ENCODE measurements at regions not wholly inside any gene's neighbourhood (a gene's known extent, or its start where the extent isn't known, plus 50 kb on each side); places are given as distances from the start of the nearest gene placed in this dataset.

DNA sequence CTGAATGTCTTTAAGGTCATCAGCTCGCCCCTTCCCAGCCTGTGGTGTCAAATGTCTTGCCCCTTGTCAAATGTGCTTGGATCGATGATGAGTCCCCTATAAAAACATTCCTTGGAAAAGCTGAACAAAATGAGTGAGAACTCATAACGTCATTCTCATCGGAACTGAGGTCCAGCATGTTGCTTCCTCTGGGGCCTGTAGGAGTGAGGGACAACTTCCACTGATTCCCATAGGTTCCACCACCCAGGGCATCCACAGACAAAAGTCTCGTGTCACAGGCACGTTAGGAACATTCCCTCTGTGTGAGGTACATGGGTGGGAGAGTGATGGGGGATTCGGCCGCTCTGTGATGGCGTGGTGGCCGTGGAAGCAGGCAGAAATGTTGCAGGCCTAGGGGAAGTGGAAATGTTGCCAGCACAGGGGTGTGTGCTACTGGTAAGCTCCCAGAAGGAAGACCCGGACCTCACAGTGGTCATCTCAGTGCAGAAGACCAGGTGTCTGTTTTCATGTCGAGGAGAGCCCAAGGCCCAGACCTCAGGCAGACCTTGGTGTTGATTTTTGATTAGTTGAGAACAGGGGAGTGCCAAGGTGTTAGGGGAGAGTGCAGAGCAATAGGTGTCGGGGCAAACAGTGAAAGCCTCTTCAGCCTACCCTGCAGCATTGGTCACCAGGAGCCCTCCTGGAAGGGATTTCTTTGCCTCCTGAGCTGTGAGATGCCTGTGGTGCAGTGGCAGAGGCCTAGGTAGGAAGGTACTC lies 96.8 kb downstream of the SNRPN start:
- Mint-ChIP-seq H3K4me3 (no peak overlapping the region), H3K27me3 (ENCODE audit: low read depth) (no peaks in the 10 kb centered on the region), H3K9me3 (peaks cover 89% of the 10 kb centered on the region), H3K36me3 (ENCODE audit: low read depth) (peaks cover 93% of the 10 kb centered on the region), H3K4me1 (ENCODE audit: low read depth) (no peaks in the 10 kb centered on the region), H3K27ac (no peak overlapping the region)
- intact Hi-C loops (cut with micrococcal nuclease), result no loop called here
- DNase-seq, result no peak
- CTCF ChIA-PET, result no interaction called here

DNA sequence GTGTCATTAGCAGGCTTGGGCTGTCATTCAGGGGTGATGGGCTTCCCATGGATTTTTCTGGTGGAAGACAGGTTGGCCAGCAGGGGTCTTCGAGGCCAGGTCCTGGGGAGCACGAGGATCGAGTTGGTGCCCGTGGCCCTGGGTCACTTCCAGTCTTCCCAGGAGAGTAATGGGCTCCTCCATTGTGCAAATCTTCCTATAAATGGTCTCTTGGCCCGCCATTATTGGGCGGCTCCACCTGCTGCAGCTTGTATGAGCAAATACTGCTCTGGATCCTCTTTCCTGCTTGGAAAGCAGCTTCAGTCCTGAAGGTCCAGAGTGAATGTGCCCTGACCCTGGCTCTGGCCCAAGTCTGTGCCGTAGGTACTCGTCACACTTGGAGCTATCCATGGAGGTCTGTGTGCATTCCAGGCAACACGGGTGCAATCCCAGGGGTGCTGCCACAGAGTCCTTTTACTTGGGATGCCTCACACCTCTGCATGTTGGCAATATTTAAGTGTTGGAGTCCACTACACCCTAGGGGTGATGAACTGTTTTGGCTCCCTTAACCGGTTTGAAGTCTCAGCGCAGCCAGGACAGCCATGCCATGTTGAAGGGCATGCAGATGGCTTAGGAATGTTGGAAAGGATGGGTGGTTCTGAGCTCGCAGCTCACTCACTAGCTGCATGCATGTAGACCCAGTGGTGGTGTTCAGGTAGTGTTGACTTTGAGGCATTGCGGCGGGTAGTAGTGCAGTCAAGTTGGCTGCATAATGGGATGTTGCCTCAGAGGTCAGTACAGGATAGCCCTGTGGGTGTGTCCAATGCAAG lies 97.6 kb downstream of the SNRPN start:
- Mint-ChIP-seq H3K27me3 (ENCODE audit: low read depth) (no peaks in the 10 kb centered on the region), H3K9me3 (peaks cover 89% of the 10 kb centered on the region), H3K4me1 (ENCODE audit: low read depth) (no peaks in the 10 kb centered on the region), H3K36me3 (ENCODE audit: low read depth) (peaks cover 93% of the 10 kb centered on the region), H3K27ac (no peak overlapping the region), H3K4me3 (no peak overlapping the region)
- intact Hi-C loops (cut with micrococcal nuclease), result no loop called here
- CTCF ChIA-PET, result no interaction called here
- DNase-seq, result no peak

DNA sequence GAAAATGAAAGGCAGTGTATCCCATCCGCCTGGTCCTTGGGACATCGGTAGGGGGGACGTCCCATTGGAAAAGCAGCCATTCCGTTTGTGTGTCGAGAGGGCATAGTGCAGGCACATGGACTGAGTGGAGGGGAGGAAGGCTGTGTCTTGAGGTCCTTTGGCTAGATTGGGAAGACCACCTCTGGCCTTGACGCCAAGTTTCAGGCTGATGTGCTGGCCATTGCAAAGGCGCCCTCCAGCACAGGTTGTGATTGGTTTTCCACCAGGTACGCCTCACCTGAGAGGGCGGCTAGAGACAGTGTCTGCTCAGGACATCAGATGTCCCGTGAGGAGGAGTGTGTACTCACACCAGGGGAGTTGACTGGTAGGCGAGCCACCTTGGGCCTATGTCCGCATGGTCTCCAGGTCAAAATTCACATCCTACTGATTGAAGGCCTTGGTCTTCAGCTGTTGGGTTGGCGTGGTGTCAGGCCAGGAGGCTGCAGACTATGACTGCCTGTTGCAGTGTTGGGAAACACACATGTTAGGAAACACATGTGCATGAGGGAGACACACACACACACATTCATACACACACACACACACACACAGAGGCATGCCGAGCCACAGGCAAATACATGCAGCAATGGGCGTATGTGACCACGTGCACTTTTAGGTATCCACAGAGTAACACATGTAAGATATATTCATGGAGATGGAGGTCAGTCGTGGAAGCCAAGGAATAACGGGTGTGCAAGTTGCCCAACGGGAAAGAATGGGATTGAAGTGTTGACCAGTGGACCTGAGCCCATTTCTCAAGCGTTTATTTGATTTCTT lies 98.4 kb downstream of the SNRPN start:
- Mint-ChIP-seq H3K4me1 (ENCODE audit: low read depth) (no peaks in the 10 kb centered on the region), H3K27me3 (ENCODE audit: low read depth) (no peaks in the 10 kb centered on the region), H3K9me3 (peaks cover 89% of the 10 kb centered on the region), H3K27ac (no peak overlapping the region), H3K36me3 (ENCODE audit: low read depth) (peaks cover 94% of the 10 kb centered on the region), H3K4me3 (no peak overlapping the region)
- intact Hi-C loops (cut with micrococcal nuclease), result no loop called here
- CTCF ChIA-PET, result no interaction called here
- DNase-seq, result no peak

DNA sequence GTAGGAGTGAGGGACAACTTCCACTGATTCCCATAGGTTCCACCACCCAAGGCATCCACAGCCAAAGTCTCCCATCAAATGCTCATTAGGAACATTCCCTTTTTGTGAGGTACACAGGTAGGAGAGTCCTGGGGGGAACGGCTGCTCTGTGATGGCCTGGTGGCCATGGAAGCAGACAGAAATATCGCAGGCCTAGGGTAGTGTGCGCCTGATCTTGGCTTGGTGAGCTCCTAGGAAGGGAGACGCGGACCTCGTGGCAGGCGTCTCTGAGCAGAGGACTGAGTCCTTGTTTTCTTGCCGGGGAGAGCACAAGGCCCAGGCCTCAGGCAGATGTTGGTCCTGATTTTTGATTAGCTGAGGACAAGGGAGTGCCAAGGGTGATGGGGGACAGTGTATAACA lies 99.5 kb downstream of the SNRPN start:
- Mint-ChIP-seq H3K27me3 (ENCODE audit: low read depth) (no peaks in the 10 kb centered on the region), H3K9me3 (peaks cover 93% of the 10 kb centered on the region), H3K4me1 (ENCODE audit: low read depth) (no peaks in the 10 kb centered on the region), H3K27ac (no peak overlapping the region), H3K4me3 (no peak overlapping the region), H3K36me3 (ENCODE audit: low read depth) (peaks cover 99% of the 10 kb centered on the region)
- no peak for DNase-seq
- CTCF ChIA-PET, result no interaction called here
- intact Hi-C loops (cut with micrococcal nuclease), result no loop called here

DNA sequence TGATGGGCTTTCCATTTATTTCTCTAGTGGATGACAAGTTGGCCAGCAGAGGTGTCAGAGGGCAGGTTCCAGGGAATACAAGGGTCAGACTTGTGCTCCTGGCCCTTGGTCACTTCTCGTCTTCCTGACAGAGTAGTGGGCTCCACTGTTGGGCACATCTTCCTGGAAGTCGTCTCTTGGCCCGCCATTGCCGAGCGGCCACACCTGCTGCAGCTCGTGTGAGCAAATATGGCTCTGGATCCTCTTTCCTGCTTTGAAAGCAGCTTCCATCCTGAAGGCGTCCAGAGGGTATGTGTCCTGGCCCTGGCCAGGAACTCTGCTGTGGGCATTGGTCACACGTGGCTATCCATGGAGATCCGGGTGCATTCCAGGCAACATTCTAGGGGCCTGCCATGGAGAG lies 100.2 kb downstream of the SNRPN start:
- intact Hi-C loops (cut with micrococcal nuclease), result no loop called here
- no peaks in the 10 kb centered on the region for H3K27me3 Mint-ChIP-seq (ENCODE audit: low read depth)
- no peaks in the 10 kb centered on the region for H3K4me1 Mint-ChIP-seq (ENCODE audit: low read depth)
- no peak overlapping the region for H3K4me3 Mint-ChIP-seq
- H3K36me3 Mint-ChIP-seq (ENCODE audit: low read depth), result peaks cover 99% of the 10 kb centered on the region
- H3K9me3 Mint-ChIP-seq, result peaks cover 96% of the 10 kb centered on the region
- CTCF ChIA-PET, result no interaction called here
- no peak overlapping the region for H3K27ac Mint-ChIP-seq
- DNase-seq, result no peak

DNA sequence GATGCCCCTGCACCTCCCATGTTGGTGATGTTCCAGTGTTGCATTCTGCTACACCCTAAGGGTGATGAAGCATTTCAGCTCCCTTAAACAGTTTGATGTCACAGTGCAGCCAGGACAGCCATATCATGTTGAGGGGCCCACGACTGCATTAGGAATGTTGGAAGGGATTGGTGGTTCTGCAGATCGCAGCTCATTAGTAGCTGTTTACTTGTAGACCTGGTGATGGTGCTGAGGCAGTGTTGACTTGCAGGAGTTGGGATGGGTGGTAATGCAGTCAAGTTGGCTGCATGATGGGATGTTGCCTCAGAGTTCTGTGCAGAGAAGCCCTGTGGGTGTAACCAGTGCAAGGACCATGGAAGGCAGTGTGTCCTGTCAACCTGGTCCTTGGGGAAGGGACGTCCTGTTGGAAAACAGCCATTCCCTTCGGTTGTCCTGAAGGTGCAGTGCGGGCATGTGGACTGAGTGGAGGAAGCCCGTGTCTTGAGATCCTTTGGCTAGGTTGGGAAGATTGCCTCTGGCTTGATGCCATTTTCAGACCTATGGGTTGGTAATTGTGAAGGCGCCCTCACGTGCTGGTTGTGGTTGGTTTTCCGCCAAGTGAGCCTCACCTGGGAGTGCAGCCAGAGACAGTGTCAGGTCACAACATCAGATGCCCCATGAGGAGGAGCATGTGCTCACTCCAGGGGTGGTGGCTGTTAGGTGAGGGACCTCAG lies 100.7 kb downstream of the SNRPN start:
- Mint-ChIP-seq H3K27ac (no peak overlapping the region), H3K4me3 (no peak overlapping the region), H3K4me1 (ENCODE audit: low read depth) (no peaks in the 10 kb centered on the region), H3K27me3 (ENCODE audit: low read depth) (no peaks in the 10 kb centered on the region), H3K9me3 (peaks cover 96% of the 10 kb centered on the region), H3K36me3 (ENCODE audit: low read depth) (peaks cover 99% of the 10 kb centered on the region)
- CTCF ChIA-PET, result no interaction called here
- DNase-seq, result no peak
- intact Hi-C loops (cut with micrococcal nuclease), result no loop called here

DNA sequence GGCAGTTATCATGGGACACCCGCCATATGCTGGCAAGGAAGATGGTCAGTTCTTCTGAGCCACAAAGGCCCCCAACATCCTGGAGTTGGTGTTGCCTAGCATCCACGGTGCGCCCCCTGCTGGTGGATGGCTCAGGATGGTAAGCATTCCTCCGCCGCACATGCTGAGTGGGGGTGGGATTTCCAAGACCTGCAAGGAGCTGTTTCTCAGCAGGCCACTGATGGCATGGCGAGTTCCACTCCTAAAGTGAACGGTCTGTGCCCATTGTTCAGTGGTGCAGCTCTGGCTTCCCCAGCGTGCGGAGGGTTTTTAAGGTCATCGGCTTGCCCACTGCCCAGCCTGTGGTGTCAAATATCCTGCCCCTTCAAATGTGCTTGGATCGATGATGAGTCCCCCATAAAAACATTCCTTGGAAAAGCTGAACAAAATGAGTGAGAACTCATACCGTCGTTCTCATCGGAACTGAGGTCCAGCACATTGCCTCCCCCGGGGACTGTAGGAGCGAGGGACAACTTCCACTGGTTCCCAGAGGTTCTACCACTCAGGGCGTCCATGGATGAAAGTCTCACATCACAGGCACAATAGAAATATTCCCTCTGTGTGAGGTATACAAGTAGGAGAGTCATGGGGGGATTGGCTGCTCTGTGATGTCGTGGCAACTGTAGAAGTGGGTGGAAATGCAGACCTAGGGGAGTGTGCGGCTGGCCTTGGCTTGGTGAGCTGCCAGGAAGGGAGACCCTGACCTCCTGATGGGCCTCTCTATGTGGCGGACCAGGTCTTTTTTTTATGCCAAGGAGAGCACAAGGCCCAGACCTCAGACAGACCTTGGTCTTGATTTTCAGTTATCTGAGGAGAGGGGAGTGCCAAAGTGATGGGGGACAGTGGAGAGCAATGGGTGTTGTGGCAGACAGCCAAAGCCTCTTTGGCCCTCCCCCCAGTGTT lies 102.0 kb downstream of the SNRPN start:
- intact Hi-C loops (cut with micrococcal nuclease), result no loop called here
- Mint-ChIP-seq H3K4me1 (ENCODE audit: low read depth) (no peaks in the 10 kb centered on the region), H3K9me3 (peaks cover 92% of the 10 kb centered on the region), H3K27ac (no peak overlapping the region), H3K36me3 (ENCODE audit: low read depth) (peaks cover 99% of the 10 kb centered on the region), H3K27me3 (ENCODE audit: low read depth) (no peaks in the 10 kb centered on the region), H3K4me3 (no peak overlapping the region)
- CTCF ChIA-PET, result no interaction called here
- no peak for DNase-seq

DNA sequence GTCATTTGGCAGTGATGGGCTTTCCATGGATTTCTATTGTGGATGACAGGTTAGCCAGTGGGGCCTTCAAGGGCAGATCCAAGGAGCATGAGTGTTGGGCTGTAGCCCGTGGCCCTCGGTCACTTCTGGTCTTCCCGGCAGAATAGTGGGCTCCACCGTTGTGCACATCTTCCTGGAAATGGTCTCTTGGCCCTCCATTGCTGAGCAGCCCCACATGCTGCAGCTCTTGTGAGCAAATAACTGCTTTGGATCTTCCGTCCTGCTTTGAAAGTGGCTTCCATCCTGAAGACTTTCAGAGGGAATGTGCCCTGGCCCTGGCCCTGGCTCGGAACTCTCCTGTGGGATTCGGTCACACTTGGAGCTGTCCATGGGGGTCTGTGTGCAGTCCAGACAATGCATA lies 102.8 kb downstream of the SNRPN start:
- Mint-ChIP-seq H3K27me3 (ENCODE audit: low read depth) (no peaks in the 10 kb centered on the region), H3K27ac (no peak overlapping the region), H3K4me3 (no peak overlapping the region), H3K36me3 (ENCODE audit: low read depth) (peaks cover 98% of the 10 kb centered on the region), H3K9me3 (peaks cover 91% of the 10 kb centered on the region), H3K4me1 (ENCODE audit: low read depth) (no peaks in the 10 kb centered on the region)
- intact Hi-C loops (cut with micrococcal nuclease), result no loop called here
- no peak for DNase-seq
- CTCF ChIA-PET, result no interaction called here

DNA sequence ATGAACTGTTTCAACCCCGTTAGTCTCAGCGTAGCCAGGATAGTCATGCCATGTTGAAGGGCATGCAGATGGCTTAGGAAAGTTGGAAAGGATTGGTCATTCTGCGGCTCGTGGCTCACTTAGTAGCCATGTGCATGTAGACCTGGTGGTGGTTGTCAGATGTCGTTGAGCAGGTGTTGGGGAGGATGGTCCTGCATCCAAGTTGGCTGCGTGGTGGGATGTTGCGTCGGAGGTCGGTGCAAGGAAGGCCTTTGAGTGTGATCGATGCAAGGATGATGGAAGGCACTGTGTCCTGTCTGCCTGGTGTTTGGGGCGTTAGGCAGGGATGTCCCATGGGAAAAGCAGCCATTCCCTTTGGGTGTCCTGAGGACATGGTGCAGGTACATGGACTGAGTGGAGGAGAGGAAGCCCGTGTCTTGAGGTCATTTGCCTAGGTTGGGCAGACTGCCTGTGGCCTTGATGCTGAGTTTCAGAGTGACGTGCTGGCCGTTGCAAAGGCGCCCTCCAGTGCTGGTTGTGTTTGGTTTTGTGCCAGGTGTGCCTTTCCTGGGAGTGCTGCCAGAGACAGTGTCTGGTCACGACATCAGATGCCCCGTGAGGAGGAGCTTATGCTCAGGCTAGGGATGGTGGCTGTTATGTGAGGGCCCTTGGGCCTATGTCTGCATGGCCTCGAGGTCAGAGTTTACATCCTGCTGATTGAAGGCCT lies 103.4 kb downstream of the SNRPN start:
- intact Hi-C loops (cut with micrococcal nuclease), result no loop called here
- Mint-ChIP-seq H3K36me3 (ENCODE audit: low read depth) (peaks cover 98% of the 10 kb centered on the region), H3K4me3 (no peak overlapping the region), H3K9me3 (peaks cover 91% of the 10 kb centered on the region), H3K4me1 (ENCODE audit: low read depth) (no peaks in the 10 kb centered on the region), H3K27me3 (ENCODE audit: low read depth) (no peaks in the 10 kb centered on the region), H3K27ac (no peak overlapping the region)
- no peak for DNase-seq
- CTCF ChIA-PET, result no interaction called here

DNA sequence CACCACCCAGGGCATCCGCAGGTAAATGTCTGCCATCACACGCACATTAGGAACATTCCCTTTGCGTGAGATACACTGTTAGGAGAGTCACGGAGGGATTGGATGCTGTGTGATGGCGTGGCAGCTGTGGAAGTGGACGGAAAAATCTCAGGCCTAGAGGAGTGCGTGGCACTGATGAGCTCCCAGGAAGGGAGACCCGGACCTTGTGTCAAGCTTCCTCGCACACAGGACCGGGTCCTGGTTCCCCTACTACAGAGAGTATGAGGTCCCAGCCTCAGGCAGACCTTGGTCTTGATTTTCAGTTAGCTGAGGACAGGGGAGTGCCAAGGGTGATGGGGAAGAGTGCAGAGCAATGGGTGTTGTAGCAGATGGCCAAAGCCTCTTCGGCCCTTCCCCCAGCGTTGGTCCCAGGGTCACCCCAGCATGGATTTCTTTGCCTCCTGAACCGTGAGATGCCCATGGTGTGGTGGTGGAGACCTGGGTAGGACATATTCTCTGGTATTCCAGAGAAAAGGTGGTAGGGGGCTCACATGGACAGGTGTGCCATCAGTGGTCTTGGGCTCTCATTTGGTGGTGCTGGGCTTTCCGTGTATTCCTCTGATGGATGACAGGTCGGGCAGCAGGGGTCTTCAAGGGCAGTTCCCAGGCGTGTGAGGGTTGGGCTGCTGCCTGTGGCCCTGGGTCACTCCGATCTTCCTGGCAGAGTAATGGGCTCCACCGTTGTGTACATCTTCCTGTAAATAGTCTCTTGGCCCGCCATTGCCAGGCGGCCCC lies 105.1 kb downstream of the SNRPN start:
- Mint-ChIP-seq H3K9me3 (peaks cover 92% of the 10 kb centered on the region), H3K36me3 (ENCODE audit: low read depth) (peaks cover 98% of the 10 kb centered on the region), H3K4me3 (no peak overlapping the region), H3K4me1 (ENCODE audit: low read depth) (no peaks in the 10 kb centered on the region), H3K27me3 (ENCODE audit: low read depth) (no peaks in the 10 kb centered on the region), H3K27ac (no peak overlapping the region)
- CTCF ChIA-PET, result no interaction called here
- DNase-seq, result no peak
- intact Hi-C loops (cut with micrococcal nuclease), result no loop called here

DNA sequence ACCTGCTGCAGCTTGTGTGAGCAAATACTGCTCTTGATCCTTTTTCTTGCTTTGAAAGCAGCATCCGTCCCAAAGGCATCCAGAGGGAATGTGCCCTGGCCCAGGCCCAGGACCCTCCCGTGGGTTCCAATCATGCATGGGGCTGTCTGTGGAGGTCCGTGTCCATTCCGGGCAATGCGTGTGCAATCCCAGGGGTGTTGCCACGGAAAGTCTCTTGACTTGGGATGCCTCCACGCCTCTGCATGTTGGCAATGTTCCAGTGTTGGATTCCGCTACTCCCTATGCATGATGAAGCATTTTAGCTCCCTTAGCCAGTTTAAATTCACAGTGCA lies 105.7 kb downstream of the SNRPN start:
- no peak overlapping the region for H3K27ac Mint-ChIP-seq
- H3K9me3 Mint-ChIP-seq, result peaks cover 92% of the 10 kb centered on the region
- DNase-seq, result no peak
- H3K36me3 Mint-ChIP-seq (ENCODE audit: low read depth), result peaks cover 98% of the 10 kb centered on the region
- no peaks in the 10 kb centered on the region for H3K4me1 Mint-ChIP-seq (ENCODE audit: low read depth)
- no peaks in the 10 kb centered on the region for H3K27me3 Mint-ChIP-seq (ENCODE audit: low read depth)
- CTCF ChIA-PET, result no interaction called here
- intact Hi-C loops (cut with micrococcal nuclease), result no loop called here
- H3K4me3 Mint-ChIP-seq, result no peak overlapping the region
